HEK293 (cell line): ENCODE measurements at regions not wholly inside any gene's neighbourhood (a gene's known extent, or its start where the extent isn't known, plus 50 kb on each side); places are given as distances from the start of the nearest gene placed in this dataset.
A peak's percentile ranks its signal among the peaks of the same experiment; 100 is the strongest.

ENCODE experiments used
- CTCF ChIA-PET: fragments of 350-600 bp; formaldehyde crosslinking; extraction: SDS; loops from one replicate; lab custom pipeline; 2021; ENCODE audit warnings: antibody characterized with exemption; lab: Yijun Ruan, JAX
- POLR2A ChIA-PET: fragments of 300-600 bp; formaldehyde crosslinking; extraction: SDS; loops from one replicate; lab custom pipeline; 2020; ENCODE audit warnings: antibody characterized with exemption, inconsistent platforms; lab: Yijun Ruan, JAX
- H3K27ac ChIP-seq: fragments of 200-500 bp; sonication (Bioruptor generic); 2 replicates; pipeline ENCODE4 v1.5.1; 2014; ENCODE audit warnings: low read depth, low read length, control low read depth, inconsistent platforms; ENCODE audit errors: extremely low read depth
- H3K36me3 ChIP-seq, 2 experiments: fragments of 200-500 bp in 1 of 2; sonication (Bioruptor generic) in 1 of 2; 1 replicate in 1 of 2; 2 replicates in 1 of 2; pipeline ENCODE4 v1.5.1; 2014 to 2017; ENCODE audit warnings: inconsistent platforms in 2 of 2, low read length in 2 of 2; ENCODE audit not compliant: control insufficient read depth in 2 of 2, insufficient read depth in 1 of 2
- H3K4me1 ChIP-seq: fragments of 200-500 bp; sonication (Bioruptor generic); 2 replicates; pipeline ENCODE4 v1.5.1; 2014; ENCODE audit warnings: mild to moderate bottlenecking, low read length, inconsistent platforms; ENCODE audit not compliant: control insufficient read depth, insufficient read depth
- H3K4me3 ChIP-seq: 2 replicates; pipeline ENCODE4 v1.5.1; 2011; ENCODE audit warnings: low read depth, mild to moderate bottlenecking, control low read depth, low read length, moderate library complexity
- H3K9me3 ChIP-seq: fragments of 200-500 bp; sonication (Bioruptor generic); 2 replicates; pipeline ENCODE4 v1.5.1; 2014; ENCODE audit warnings: low read depth, low read length, inconsistent platforms; ENCODE audit not compliant: control insufficient read depth, insufficient read depth
- KLF7 ChIP-seq: fragments of 450-650 bp; formaldehyde crosslinking; IDR thresholded peaks from 2 replicates; pipeline ENCODE4 v1.5.1; 2016; ENCODE audit warnings: missing biosample characterization, missing genetic modification characterization, borderline replicate concordance
- MZF1 ChIP-seq: fragments of 450-650 bp; formaldehyde crosslinking; IDR thresholded peaks from 2 replicates; pipeline ENCODE4 v1.5.1; 2017; ENCODE audit warnings: missing biosample characterization, missing genetic modification characterization, borderline replicate concordance
- RBAK ChIP-seq: fragments of 450-650 bp; formaldehyde crosslinking; IDR thresholded peaks from 2 replicates; pipeline ENCODE4 v1.5.1; 2016; ENCODE audit warnings: missing biosample characterization, missing genetic modification characterization
- TRIM28 ChIP-seq: IDR thresholded peaks from 2 replicates; pipeline ENCODE4 v1.6.1; 2011; ENCODE audit warnings: low read length, control low read depth, borderline replicate concordance
- ZBTB20 ChIP-seq: fragments of 450-650 bp; formaldehyde crosslinking; IDR thresholded peaks from 2 replicates; pipeline ENCODE4 v1.5.1; 2016; ENCODE audit warnings: missing biosample characterization, missing genetic modification characterization
- ZNF10 ChIP-seq: fragments of 450-650 bp; formaldehyde crosslinking; IDR thresholded peaks from 2 replicates; pipeline ENCODE4 v1.5.1; 2017; ENCODE audit warnings: missing biosample characterization, missing genetic modification characterization
- ZNF112 ChIP-seq: fragments of 450-650 bp; formaldehyde crosslinking; IDR thresholded peaks from 2 replicates; pipeline ENCODE4 v1.5.0; 2017; ENCODE audit warnings: missing biosample characterization, missing genetic modification characterization
- ZNF239 ChIP-seq: fragments of 450-650 bp; formaldehyde crosslinking; IDR thresholded peaks from 2 replicates; pipeline ENCODE4 v1.5.1; 2016; ENCODE audit warnings: missing biosample characterization, missing genetic modification characterization
- ZNF335 ChIP-seq: fragments of 450-650 bp; formaldehyde crosslinking; conservative IDR thresholded peaks from 2 replicates; pipeline ENCODE4 v1.5.1; 2016; ENCODE audit warnings: missing biosample characterization, missing genetic modification characterization
- ZNF571 ChIP-seq: fragments of 450-650 bp; formaldehyde crosslinking; IDR thresholded peaks from 2 replicates; pipeline ENCODE4 v1.5.0; 2017; ENCODE audit warnings: missing biosample characterization, missing genetic modification characterization
- ZNF600 ChIP-seq: fragments of 450-650 bp; formaldehyde crosslinking; IDR thresholded peaks from 2 replicates; pipeline ENCODE4 v1.5.1; 2016; ENCODE audit warnings: missing biosample characterization, missing genetic modification characterization
- ZNF664 ChIP-seq: fragments of 450-650 bp; formaldehyde crosslinking; IDR thresholded peaks from 2 replicates; pipeline ENCODE4 v1.5.1; 2016; ENCODE audit warnings: missing biosample characterization, missing genetic modification characterization
- TF ChIP-seq, protein P1 (sequence below): fragments of 450-650 bp; formaldehyde crosslinking; IDR thresholded peaks from 2 replicates; pipeline ENCODE4 v1.5.1; 2016; ENCODE audit warnings: missing biosample characterization, missing genetic modification characterization
- TF ChIP-seq, protein P2 (sequence below): fragments of 450-650 bp; formaldehyde crosslinking; IDR thresholded peaks from 2 replicates; pipeline ENCODE4 v1.5.1; 2017; ENCODE audit warnings: missing biosample characterization, missing genetic modification characterization
- TF ChIP-seq, protein P3 (sequence below): fragments of 450-650 bp; formaldehyde crosslinking; IDR thresholded peaks from 2 replicates; pipeline ENCODE4 v1.5.1; 2017; ENCODE audit warnings: missing biosample characterization, missing genetic modification characterization
- TF ChIP-seq, protein P4 (sequence below): fragments of 450-650 bp; formaldehyde crosslinking; IDR thresholded peaks from 2 replicates; pipeline ENCODE4 v1.5.1; 2017; ENCODE audit warnings: missing biosample characterization, mild to moderate bottlenecking, missing genetic modification characterization, moderate library complexity
- TF ChIP-seq, protein P5 (sequence below): fragments of 450-650 bp; formaldehyde crosslinking; IDR thresholded peaks from 2 replicates; pipeline ENCODE4 v1.5.1; 2017; ENCODE audit warnings: missing biosample characterization, missing genetic modification characterization

DNA sequence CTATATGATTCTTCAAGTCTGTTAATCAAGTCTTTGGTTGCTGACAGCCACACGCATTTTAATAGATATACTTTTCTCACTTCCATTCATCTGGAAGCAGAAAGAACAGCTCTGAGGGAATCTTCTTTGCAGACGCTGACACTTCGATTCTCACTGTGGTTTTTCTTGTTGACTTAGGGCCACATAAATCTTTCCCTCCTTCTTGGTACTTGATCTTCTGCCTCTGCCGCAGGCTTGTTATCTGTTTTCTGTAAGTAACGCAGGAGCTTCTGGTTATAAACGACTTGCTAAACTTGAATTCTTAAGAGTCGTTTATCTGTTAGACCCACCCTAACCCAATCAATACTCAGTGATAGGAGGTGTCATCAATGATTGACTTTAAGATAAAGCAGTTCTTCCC lies 268.8 kb upstream of the SULF2 start (continued):
- TF ChIP-seq ZNF112 (no peak), TRIM28 (no peak), ZNF600 (tag by site-specific recombination) (no peak), KLF7 (no peak), MZF1 (tag by site-specific recombination) (no peak), ZNF10 (no peak)

DNA sequence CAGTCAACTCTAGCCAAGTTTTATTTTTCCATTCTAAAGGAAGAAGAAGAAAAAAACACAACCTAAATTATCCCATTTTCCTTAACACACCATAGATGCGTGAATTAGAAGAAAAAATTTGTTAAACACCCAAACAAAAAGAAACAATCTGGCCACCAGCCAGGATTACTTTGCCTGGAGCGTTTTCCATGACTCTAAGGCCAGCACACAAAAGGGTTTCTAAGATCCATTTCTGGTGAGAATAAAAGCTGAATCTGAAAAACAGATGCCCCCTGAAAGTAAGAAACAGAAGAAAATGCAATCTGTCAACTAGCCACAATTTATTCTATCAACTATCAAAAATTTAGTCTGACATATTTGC lies 267.2 kb upstream of the SULF2 start:
- TF ChIP-seq, protein P1, sequence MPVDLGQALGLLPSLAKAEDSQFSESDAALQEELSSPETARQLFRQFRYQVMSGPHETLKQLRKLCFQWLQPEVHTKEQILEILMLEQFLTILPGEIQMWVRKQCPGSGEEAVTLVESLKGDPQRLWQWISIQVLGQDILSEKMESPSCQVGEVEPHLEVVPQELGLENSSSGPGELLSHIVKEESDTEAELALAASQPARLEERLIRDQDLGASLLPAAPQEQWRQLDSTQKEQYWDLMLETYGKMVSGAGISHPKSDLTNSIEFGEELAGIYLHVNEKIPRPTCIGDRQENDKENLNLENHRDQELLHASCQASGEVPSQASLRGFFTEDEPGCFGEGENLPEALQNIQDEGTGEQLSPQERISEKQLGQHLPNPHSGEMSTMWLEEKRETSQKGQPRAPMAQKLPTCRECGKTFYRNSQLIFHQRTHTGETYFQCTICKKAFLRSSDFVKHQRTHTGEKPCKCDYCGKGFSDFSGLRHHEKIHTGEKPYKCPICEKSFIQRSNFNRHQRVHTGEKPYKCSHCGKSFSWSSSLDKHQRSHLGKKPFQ (tag by site-specific recombination): no peak
- TF ChIP-seq, protein P2, sequence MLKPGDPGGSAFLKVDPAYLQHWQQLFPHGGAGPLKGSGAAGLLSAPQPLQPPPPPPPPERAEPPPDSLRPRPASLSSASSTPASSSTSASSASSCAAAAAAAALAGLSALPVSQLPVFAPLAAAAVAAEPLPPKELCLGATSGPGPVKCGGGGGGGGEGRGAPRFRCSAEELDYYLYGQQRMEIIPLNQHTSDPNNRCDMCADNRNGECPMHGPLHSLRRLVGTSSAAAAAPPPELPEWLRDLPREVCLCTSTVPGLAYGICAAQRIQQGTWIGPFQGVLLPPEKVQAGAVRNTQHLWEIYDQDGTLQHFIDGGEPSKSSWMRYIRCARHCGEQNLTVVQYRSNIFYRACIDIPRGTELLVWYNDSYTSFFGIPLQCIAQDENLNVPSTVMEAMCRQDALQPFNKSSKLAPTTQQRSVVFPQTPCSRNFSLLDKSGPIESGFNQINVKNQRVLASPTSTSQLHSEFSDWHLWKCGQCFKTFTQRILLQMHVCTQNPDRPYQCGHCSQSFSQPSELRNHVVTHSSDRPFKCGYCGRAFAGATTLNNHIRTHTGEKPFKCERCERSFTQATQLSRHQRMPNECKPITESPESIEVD (tag by site-specific recombination): peak; percentile 44; the same call in 1 of the 2 replicates
- no peak for TF ChIP-seq ZNF664 (tag by site-specific recombination)
- TF ChIP-seq, protein P3, sequence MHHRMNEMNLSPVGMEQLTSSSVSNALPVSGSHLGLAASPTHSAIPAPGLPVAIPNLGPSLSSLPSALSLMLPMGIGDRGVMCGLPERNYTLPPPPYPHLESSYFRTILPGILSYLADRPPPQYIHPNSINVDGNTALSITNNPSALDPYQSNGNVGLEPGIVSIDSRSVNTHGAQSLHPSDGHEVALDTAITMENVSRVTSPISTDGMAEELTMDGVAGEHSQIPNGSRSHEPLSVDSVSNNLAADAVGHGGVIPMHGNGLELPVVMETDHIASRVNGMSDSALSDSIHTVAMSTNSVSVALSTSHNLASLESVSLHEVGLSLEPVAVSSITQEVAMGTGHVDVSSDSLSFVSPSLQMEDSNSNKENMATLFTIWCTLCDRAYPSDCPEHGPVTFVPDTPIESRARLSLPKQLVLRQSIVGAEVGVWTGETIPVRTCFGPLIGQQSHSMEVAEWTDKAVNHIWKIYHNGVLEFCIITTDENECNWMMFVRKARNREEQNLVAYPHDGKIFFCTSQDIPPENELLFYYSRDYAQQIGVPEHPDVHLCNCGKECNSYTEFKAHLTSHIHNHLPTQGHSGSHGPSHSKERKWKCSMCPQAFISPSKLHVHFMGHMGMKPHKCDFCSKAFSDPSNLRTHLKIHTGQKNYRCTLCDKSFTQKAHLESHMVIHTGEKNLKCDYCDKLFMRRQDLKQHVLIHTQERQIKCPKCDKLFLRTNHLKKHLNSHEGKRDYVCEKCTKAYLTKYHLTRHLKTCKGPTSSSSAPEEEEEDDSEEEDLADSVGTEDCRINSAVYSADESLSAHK: 0 out of 2 replicates have a peak, but pooled peaks have one; percentile 19
- TF ChIP-seq, all 188 proteins: peak for 2
- H3K4me1 ChIP-seq: peaks cover 6% of the 10 kb centered on the region
- H3K4me3 ChIP-seq: no peak overlapping the region
- H3K36me3 ChIP-seq: no peaks in the 10 kb centered on the region
- no peak overlapping the region for H3K27ac ChIP-seq
- ChIA-PET POLR2A (no interaction called here), CTCF (interaction anchor here (0.9 kb wide), 1 partner anchor 568 kb away, joined by 3 read pairs; no protein-coding TSS in a partner anchor)
- no peaks in the 10 kb centered on the region for H3K9me3 ChIP-seq

DNA sequence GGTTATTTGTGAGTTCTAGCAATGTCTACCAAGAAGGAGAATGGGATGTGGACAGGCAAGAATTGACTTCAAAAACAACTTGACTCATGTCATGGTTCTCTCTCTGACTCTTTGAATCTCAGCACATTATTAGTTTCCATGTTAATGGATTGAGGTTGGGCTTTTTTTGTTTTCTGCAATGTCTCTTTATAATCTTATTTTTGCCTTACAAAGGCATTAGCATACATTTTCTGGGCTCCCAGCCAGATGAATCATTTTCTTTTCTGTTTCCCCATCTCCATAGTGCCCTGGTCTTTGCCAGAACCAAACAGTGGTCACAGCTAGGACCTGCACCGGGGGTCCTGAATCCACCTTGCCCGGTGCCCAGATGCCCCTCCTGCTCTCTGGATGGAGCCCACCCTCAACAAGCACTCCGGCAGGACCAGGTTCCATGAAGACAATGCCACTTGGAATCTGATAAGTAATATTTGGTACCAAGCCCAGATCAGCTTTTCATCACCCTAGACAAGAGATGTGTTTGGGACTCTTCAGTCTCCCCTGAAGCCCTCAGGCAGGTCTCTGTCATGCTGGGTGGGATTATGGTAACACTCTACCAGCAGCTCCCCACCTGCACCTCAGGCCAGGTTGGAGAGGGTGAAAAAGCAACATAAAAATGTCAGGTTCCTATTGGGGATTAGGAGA lies 266.7 kb upstream of the SULF2 start:
- Histone ChIP-seq H3K9me3 (no peaks in the 10 kb centered on the region), H3K36me3 (no peaks in the 10 kb centered on the region), H3K4me1 (peaks cover 6% of the 10 kb centered on the region), H3K4me3 (no peak overlapping the region), H3K27ac (no peak overlapping the region)
- CTCF ChIA-PET: interaction anchor here (0.9 kb wide), 1 partner anchor 569 kb away, joined by 3 read pairs; no protein-coding TSS in a partner anchor
- POLR2A ChIA-PET: no interaction called here
- TF ChIP-seq ZNF239 (no peak), ZNF335 (tag by site-specific recombination) (peak; percentile 75), ZNF571 (tag by site-specific recombination) (no peak), RBAK (tag by site-specific recombination) (no peak), ZBTB20 (peak; percentile 38; the same call in 1 of the 2 replicates)
- TF ChIP-seq, protein P4, sequence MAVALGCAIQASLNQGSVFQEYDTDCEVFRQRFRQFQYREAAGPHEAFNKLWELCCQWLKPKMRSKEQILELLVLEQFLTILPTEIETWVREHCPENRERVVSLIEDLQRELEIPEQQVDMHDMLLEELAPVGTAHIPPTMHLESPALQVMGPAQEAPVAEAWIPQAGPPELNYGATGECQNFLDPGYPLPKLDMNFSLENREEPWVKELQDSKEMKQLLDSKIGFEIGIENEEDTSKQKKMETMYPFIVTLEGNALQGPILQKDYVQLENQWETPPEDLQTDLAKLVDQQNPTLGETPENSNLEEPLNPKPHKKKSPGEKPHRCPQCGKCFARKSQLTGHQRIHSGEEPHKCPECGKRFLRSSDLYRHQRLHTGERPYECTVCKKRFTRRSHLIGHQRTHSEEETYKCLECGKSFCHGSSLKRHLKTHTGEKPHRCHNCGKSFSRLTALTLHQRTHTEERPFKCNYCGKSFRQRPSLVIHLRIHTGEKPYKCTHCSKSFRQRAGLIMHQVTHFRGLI: 0 out of 2 replicates have a peak, but pooled peaks have one; percentile 26
- TF ChIP-seq, protein P5, sequence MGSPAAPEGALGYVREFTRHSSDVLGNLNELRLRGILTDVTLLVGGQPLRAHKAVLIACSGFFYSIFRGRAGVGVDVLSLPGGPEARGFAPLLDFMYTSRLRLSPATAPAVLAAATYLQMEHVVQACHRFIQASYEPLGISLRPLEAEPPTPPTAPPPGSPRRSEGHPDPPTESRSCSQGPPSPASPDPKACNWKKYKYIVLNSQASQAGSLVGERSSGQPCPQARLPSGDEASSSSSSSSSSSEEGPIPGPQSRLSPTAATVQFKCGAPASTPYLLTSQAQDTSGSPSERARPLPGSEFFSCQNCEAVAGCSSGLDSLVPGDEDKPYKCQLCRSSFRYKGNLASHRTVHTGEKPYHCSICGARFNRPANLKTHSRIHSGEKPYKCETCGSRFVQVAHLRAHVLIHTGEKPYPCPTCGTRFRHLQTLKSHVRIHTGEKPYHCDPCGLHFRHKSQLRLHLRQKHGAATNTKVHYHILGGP (tag by site-specific recombination): no peak
